GM12878 (cell line): ENCODE measurements at regions not wholly inside any gene's neighbourhood (a gene's known extent, or its start where the extent isn't known, plus 50 kb on each side); places are given as distances from the start of the nearest gene placed in this dataset.

Experiments
- ATF7 ChIP-seq: fragments of 450-650 bp; IDR thresholded peaks from 2 replicates; pipeline ENCODE4 v1.6.1; 2016; ENCODE audit warnings: low read depth, mild to moderate bottlenecking
- BCL11A ChIP-seq: IDR thresholded peaks from 2 replicates; pipeline ENCODE4 v1.6.1; 2011; ENCODE audit warnings: low read depth, low read length
- CHD2 ChIP-seq: IDR thresholded peaks from 2 replicates; pipeline ENCODE4 v1.6.1; 2011; ENCODE audit warnings: low read depth, low read length, improper control_type of control experiment, borderline replicate concordance
- E2F8 ChIP-seq: fragments of 450-650 bp; IDR thresholded peaks from 2 replicates; pipeline ENCODE4 v1.6.1; 2018; ENCODE audit warnings: mild to moderate bottlenecking, low read depth, moderate library complexity; ENCODE audit not compliant: partially characterized antibody
- NFYB ChIP-seq: IDR thresholded peaks from 2 replicates; pipeline ENCODE4 v1.6.1; 2011; ENCODE audit warnings: low read depth, mild to moderate bottlenecking, low read length, improper control_type of control experiment, moderate library complexity; ENCODE audit not compliant: insufficient read depth
- USF1 ChIP-seq: IDR thresholded peaks from 2 replicates; pipeline ENCODE4 v1.6.1; 2011; ENCODE audit warnings: borderline replicate concordance, low read depth, mild to moderate bottlenecking, moderate library complexity, mixed read lengths, low read length; ENCODE audit not compliant: insufficient read depth; ENCODE audit errors: extremely low read length
- ZBTB40 ChIP-seq: fragments of 450-650 bp; IDR thresholded peaks from 2 replicates; pipeline ENCODE4 v1.6.1; 2016; ENCODE audit warnings: mild to moderate bottlenecking, moderate library complexity, borderline replicate concordance
- ZNF207 ChIP-seq: fragments of 450-650 bp; IDR thresholded peaks from 2 replicates; pipeline ENCODE4 v1.6.1; 2014; ENCODE audit warnings: antibody characterized with exemption, mild to moderate bottlenecking, borderline replicate concordance
- ZZZ3 ChIP-seq: IDR thresholded peaks from 2 replicates; pipeline ENCODE4 v1.6.1; 2011; ENCODE audit warnings: low read depth; ENCODE audit not compliant: control insufficient read depth, insufficient read length
- TF ChIP-seq, protein P1 (sequence below): fragments of 450-650 bp; IDR thresholded peaks from 2 replicates; pipeline ENCODE4 v1.6.1; 2017; ENCODE audit warnings: mild to moderate bottlenecking, moderate library complexity
- TF ChIP-seq, protein P2 (sequence below): fragments of 450-650 bp; IDR thresholded peaks from 2 replicates; pipeline ENCODE4 v1.6.1; 2017; ENCODE audit warnings: low read depth, mild to moderate bottlenecking, moderate library complexity

DNA sequence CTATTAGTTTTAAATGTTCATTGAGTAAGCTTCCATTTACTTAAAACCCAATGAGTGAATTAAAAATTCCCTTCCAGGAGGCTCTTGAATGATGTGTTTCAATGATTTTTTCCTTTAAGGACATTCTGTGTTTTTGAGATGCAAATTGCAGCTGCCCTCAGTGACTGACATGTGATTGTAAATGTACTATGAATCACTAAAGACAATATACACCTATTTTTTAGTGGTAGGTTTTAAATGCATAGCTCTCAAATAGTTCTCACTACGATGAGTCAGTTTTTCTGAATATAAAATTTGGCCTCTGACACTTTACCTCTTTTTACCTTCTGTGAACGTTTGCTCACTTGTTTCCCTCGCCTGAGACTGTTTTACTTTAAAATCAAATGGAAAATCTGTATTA is 204.7 kb downstream of the BARHL2 start (continued):
- TF ChIP-seq, protein P1, sequence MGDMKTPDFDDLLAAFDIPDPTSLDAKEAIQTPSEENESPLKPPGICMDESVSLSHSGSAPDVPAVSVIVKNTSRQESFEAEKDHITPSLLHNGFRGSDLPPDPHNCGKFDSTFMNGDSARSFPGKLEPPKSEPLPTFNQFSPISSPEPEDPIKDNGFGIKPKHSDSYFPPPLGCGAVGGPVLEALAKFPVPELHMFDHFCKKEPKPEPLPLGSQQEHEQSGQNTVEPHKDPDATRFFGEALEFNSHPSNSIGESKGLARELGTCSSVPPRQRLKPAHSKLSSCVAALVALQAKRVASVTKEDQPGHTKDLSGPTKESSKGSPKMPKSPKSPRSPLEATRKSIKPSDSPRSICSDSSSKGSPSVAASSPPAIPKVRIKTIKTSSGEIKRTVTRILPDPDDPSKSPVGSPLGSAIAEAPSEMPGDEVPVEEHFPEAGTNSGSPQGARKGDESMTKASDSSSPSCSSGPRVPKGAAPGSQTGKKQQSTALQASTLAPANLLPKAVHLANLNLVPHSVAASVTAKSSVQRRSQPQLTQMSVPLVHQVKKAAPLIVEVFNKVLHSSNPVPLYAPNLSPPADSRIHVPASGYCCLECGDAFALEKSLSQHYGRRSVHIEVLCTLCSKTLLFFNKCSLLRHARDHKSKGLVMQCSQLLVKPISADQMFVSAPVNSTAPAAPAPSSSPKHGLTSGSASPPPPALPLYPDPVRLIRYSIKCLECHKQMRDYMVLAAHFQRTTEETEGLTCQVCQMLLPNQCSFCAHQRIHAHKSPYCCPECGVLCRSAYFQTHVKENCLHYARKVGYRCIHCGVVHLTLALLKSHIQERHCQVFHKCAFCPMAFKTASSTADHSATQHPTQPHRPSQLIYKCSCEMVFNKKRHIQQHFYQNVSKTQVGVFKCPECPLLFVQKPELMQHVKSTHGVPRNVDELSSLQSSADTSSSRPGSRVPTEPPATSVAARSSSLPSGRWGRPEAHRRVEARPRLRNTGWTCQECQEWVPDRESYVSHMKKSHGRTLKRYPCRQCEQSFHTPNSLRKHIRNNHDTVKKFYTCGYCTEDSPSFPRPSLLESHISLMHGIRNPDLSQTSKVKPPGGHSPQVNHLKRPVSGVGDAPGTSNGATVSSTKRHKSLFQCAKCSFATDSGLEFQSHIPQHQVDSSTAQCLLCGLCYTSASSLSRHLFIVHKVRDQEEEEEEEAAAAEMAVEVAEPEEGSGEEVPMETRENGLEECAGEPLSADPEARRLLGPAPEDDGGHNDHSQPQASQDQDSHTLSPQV, result no peak
- TF ChIP-seq, protein P2, sequence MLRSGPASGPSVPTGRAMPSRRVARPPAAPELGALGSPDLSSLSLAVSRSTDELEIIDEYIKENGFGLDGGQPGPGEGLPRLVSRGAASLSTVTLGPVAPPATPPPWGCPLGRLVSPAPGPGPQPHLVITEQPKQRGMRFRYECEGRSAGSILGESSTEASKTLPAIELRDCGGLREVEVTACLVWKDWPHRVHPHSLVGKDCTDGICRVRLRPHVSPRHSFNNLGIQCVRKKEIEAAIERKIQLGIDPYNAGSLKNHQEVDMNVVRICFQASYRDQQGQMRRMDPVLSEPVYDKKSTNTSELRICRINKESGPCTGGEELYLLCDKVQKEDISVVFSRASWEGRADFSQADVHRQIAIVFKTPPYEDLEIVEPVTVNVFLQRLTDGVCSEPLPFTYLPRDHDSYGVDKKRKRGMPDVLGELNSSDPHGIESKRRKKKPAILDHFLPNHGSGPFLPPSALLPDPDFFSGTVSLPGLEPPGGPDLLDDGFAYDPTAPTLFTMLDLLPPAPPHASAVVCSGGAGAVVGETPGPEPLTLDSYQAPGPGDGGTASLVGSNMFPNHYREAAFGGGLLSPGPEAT, result no peak
- TF ChIP-seq ATF7 (no peak), USF1 (no peak), BCL11A (no peak), ZNF207 (no peak), CHD2 (no peak), ZZZ3 (no peak), ZBTB40 (no peak), NFYB (no peak), E2F8 (no peak)
- TF ChIP-seq, all 136 proteins: peak for 0
